ENCODE measurements at regions not wholly inside any gene's neighbourhood (a gene's known extent, or its start where the extent isn't known, plus 50 kb on each side); places are given as distances from the start of the nearest gene placed in this dataset.

GRCh38 chr3:13134879-13135206, 61.6 kb upstream of the IQSEC1 start:
- H3K4me3 Mint-ChIP-seq = no peak overlapping the region
- H3K27me3 Mint-ChIP-seq = peaks cover 16 to 38% of the 10 kb centered on the region in 2 donors
- H3K27ac ChIP-seq (ENCODE audit: low read depth, low read length) = no peak overlapping the region
- no peaks in the 10 kb centered on the region for H3K9me3 ChIP-seq (ENCODE audit: low read length)
- ChIA-PET POLR2A (no interaction called here), CTCF (no interaction called here)
- H3K4me1 Mint-ChIP-seq = no peaks in the 10 kb centered on the region
- no peaks in the 10 kb centered on the region for H3K9me3 Mint-ChIP-seq
- no peak overlapping the region for H3K4me3 ChIP-seq (ENCODE audit: low read length)
- no peak for DNase-seq
- H3K36me3 ChIP-seq (ENCODE audit: insufficient read depth, low read length) = no peaks in the 10 kb centered on the region
- no peaks in the 10 kb centered on the region for H3K36me3 Mint-ChIP-seq
- peak overlapping the region in 1 of 8 donors; percentile 65 for H3K27ac Mint-ChIP-seq
- no peaks in the 10 kb centered on the region for H3K27me3 ChIP-seq (ENCODE audit: insufficient read depth, low read length, poor library complexity, severe bottlenecking)
- no peaks in the 10 kb centered on the region for H3K4me1 ChIP-seq (ENCODE audit: insufficient read depth, low read length)

GRCh38 chr3:13134166-13134878, 61.1 kb upstream of the IQSEC1 start:
- Histone ChIP-seq H3K4me1 (ENCODE audit: insufficient read depth, low read length) (no peaks in the 10 kb centered on the region), H3K9me3 (ENCODE audit: low read length) (no peaks in the 10 kb centered on the region), H3K27ac (ENCODE audit: low read depth, low read length) (no peak overlapping the region), H3K4me3 (ENCODE audit: low read length) (no peak overlapping the region), H3K27me3 (ENCODE audit: insufficient read depth, low read length, poor library complexity, severe bottlenecking) (no peaks in the 10 kb centered on the region), H3K36me3 (ENCODE audit: insufficient read depth, low read length) (no peaks in the 10 kb centered on the region)
- no peak overlapping the region for H3K4me3 Mint-ChIP-seq
- DNase-seq = no peak
- H3K36me3 Mint-ChIP-seq = no peaks in the 10 kb centered on the region
- H3K9me3 Mint-ChIP-seq = no peaks in the 10 kb centered on the region
- CTCF ChIA-PET = no interaction called here
- H3K27me3 Mint-ChIP-seq = peaks cover 14 to 35% of the 10 kb centered on the region in 2 donors
- no peaks in the 10 kb centered on the region for H3K4me1 Mint-ChIP-seq
- no peak overlapping the region for H3K27ac Mint-ChIP-seq
- POLR2A ChIA-PET = no interaction called here

- POLR2A ChIA-PET = no interaction called here
- no peak overlapping the region for H3K4me3 Mint-ChIP-seq
- no peak overlapping the region for H3K27ac Mint-ChIP-seq
- H3K9me3 ChIP-seq (ENCODE audit: low read length) = no peaks in the 10 kb centered on the region
- peaks cover 12 to 35% of the 10 kb centered on the region in 2 donors for H3K27me3 Mint-ChIP-seq
- DNase-seq = no peak
- H3K4me3 ChIP-seq (ENCODE audit: low read length) = no peak overlapping the region
- H3K27me3 ChIP-seq (ENCODE audit: insufficient read depth, low read length, poor library complexity, severe bottlenecking) = no peaks in the 10 kb centered on the region
- CTCF ChIA-PET = no interaction called here
- H3K36me3 ChIP-seq (ENCODE audit: insufficient read depth, low read length) = no peaks in the 10 kb centered on the region
- H3K36me3 Mint-ChIP-seq = no peaks in the 10 kb centered on the region
- no peaks in the 10 kb centered on the region for H3K4me1 Mint-ChIP-seq
- H3K4me1 ChIP-seq (ENCODE audit: insufficient read depth, low read length) = no peaks in the 10 kb centered on the region
- no peak overlapping the region for H3K27ac ChIP-seq (ENCODE audit: low read depth, low read length)
- H3K9me3 Mint-ChIP-seq = no peaks in the 10 kb centered on the region
Measured at GRCh38 chr3:13133471-13133981, 60.3 kb upstream of the IQSEC1 start.

- H3K36me3 ChIP-seq (ENCODE audit: insufficient read depth, low read length) = no peaks in the 10 kb centered on the region
- H3K36me3 Mint-ChIP-seq = no peaks in the 10 kb centered on the region
- CTCF ChIA-PET = interaction anchor here (0.7 kb wide), 1 partner anchor 41 kb away, joined by 3 read pairs; no protein-coding TSS in a partner anchor
Measured at GRCh38 chr3:13132731-13133410, 59.6 kb upstream of the IQSEC1 start.

GRCh38 chr3:13132281-13132680, 59.1 kb upstream of the IQSEC1 start:
- Mint-ChIP-seq H3K27me3 (peaks cover 12 to 28% of the 10 kb centered on the region in 2 donors), H3K4me1 (no peaks in the 10 kb centered on the region), H3K27ac (no peak overlapping the region), H3K36me3 (no peaks in the 10 kb centered on the region), H3K4me3 (no peak overlapping the region), H3K9me3 (no peaks in the 10 kb centered on the region)
- no peaks in the 10 kb centered on the region for H3K27me3 ChIP-seq (ENCODE audit: insufficient read depth, low read length, poor library complexity, severe bottlenecking)
- no peak overlapping the region for H3K4me3 ChIP-seq (ENCODE audit: low read length)
- CTCF ChIA-PET = no interaction called here
- H3K4me1 ChIP-seq (ENCODE audit: insufficient read depth, low read length) = no peaks in the 10 kb centered on the region
- H3K9me3 ChIP-seq (ENCODE audit: low read length) = no peaks in the 10 kb centered on the region
- POLR2A ChIA-PET = no interaction called here
- H3K36me3 ChIP-seq (ENCODE audit: insufficient read depth, low read length) = no peaks in the 10 kb centered on the region
- no peak for DNase-seq
- no peak overlapping the region for H3K27ac ChIP-seq (ENCODE audit: low read depth, low read length)

More at GRCh38 chr3:13132731-13133410, 59.6 kb upstream of the IQSEC1 start:
- H3K27ac ChIP-seq (ENCODE audit: low read depth, low read length) = no peak overlapping the region
- POLR2A ChIA-PET = no interaction called here
- no peaks in the 10 kb centered on the region for H3K4me1 ChIP-seq (ENCODE audit: insufficient read depth, low read length)
- H3K4me3 ChIP-seq (ENCODE audit: low read length) = no peak overlapping the region
- H3K9me3 ChIP-seq (ENCODE audit: low read length) = no peaks in the 10 kb centered on the region
- Mint-ChIP-seq H3K27ac (no peak overlapping the region), H3K27me3 (peaks cover 12 to 31% of the 10 kb centered on the region in 2 donors), H3K9me3 (no peaks in the 10 kb centered on the region), H3K4me3 (no peak overlapping the region), H3K4me1 (no peaks in the 10 kb centered on the region)
- DNase-seq = no peak
- no peaks in the 10 kb centered on the region for H3K27me3 ChIP-seq (ENCODE audit: insufficient read depth, low read length, poor library complexity, severe bottlenecking)

- POLR2A ChIA-PET = no interaction called here
- Histone ChIP-seq H3K4me1 (ENCODE audit: insufficient read depth, low read length) (no peaks in the 10 kb centered on the region), H3K27me3 (ENCODE audit: insufficient read depth, low read length, poor library complexity, severe bottlenecking) (no peaks in the 10 kb centered on the region), H3K36me3 (ENCODE audit: insufficient read depth, low read length) (no peaks in the 10 kb centered on the region), H3K27ac (ENCODE audit: low read depth, low read length) (no peak overlapping the region), H3K4me3 (ENCODE audit: low read length) (no peak overlapping the region), H3K9me3 (ENCODE audit: low read length) (no peaks in the 10 kb centered on the region)
- DNase-seq = no peak
- H3K4me3 Mint-ChIP-seq = no peak overlapping the region
- no peaks in the 10 kb centered on the region for H3K4me1 Mint-ChIP-seq
- H3K27me3 Mint-ChIP-seq = peaks cover 12 to 21% of the 10 kb centered on the region in 2 donors
- peak overlapping the region in 2 of 8 donors; percentile 77 to 90 for H3K27ac Mint-ChIP-seq
- no peaks in the 10 kb centered on the region for H3K36me3 Mint-ChIP-seq
- CTCF ChIA-PET = no interaction called here
- H3K9me3 Mint-ChIP-seq = no peaks in the 10 kb centered on the region
Measured at GRCh38 chr3:13130464-13131193, 57.4 kb upstream of the IQSEC1 start.

GRCh38 chr3:13125092-13126015, 52.1 kb upstream of the IQSEC1 start:
- Mint-ChIP-seq H3K4me1 (no peaks in the 10 kb centered on the region), H3K36me3 (no peaks in the 10 kb centered on the region), H3K9me3 (no peaks in the 10 kb centered on the region), H3K27me3 (peaks cover 3 to 7% of the 10 kb centered on the region in 2 donors), H3K27ac (no peak overlapping the region), H3K4me3 (no peak overlapping the region)
- no peaks in the 10 kb centered on the region for H3K9me3 ChIP-seq (ENCODE audit: low read length)
- peak in 1 of 5 donors; percentile 23 for DNase-seq
- no peaks in the 10 kb centered on the region for H3K4me1 ChIP-seq (ENCODE audit: insufficient read depth, low read length)
- POLR2A ChIA-PET = no interaction called here
- H3K27me3 ChIP-seq (ENCODE audit: insufficient read depth, low read length, poor library complexity, severe bottlenecking) = no peaks in the 10 kb centered on the region
- H3K27ac ChIP-seq (ENCODE audit: low read depth, low read length) = no peak overlapping the region
- no peaks in the 10 kb centered on the region for H3K36me3 ChIP-seq (ENCODE audit: insufficient read depth, low read length)
- no peak overlapping the region for H3K4me3 ChIP-seq (ENCODE audit: low read length)
- CTCF ChIA-PET = no interaction called here

Data from CD8-positive, alpha-beta memory T cell (primary cell).